GM23248 (cell line): ENCODE measurements at regions not wholly inside any gene's neighbourhood (a gene's known extent, or its start where the extent isn't known, plus 50 kb on each side); places are given as distances from the start of the nearest gene placed in this dataset.

Source experiments
- DNase-seq: peaks from one replicate; pipeline ENCODE4 v3.0.0-alpha.2; 2015
- H2AFZ ChIP-seq: fragments of 200-600 bp; sonication (generic); 2 replicates; pipeline ENCODE4 v1.6.1; 2016; ENCODE audit warnings: antibody characterized with exemption
- H3F3A ChIP-seq: fragments of 200-600 bp; sonication (generic); 2 replicates; pipeline ENCODE4 v1.6.1; 2016; ENCODE audit warnings: mild to moderate bottlenecking, antibody characterized with exemption, mixed run types; ENCODE audit not compliant: insufficient read depth
- H3K27ac ChIP-seq: fragments of 200-600 bp; sonication (generic); 2 replicates; pipeline ENCODE4 v1.5.1; 2016; ENCODE audit warnings: mild to moderate bottlenecking
- H3K27me3 ChIP-seq: fragments of 200-600 bp; sonication (generic); replicated peaks from 2 replicates; pipeline ENCODE4 v1.6.1; 2016; ENCODE audit warnings: mild to moderate bottlenecking; ENCODE audit not compliant: insufficient read depth
- H3K36me3 ChIP-seq: fragments of 200-600 bp; sonication (generic); 2 replicates; pipeline ENCODE4 v1.6.1; 2016; ENCODE audit warnings: low read depth, mild to moderate bottlenecking
- H3K4me1 ChIP-seq: fragments of 200-600 bp; sonication (generic); 2 replicates; pipeline ENCODE4 v1.6.1; 2016; ENCODE audit warnings: mild to moderate bottlenecking; ENCODE audit not compliant: insufficient read depth
- H3K4me2 ChIP-seq: fragments of 200-600 bp; sonication (generic); one replicate; pipeline ENCODE4 v1.6.1; 2016; ENCODE audit warnings: mild to moderate bottlenecking; ENCODE audit not compliant: unreplicated experiment
- H3K4me3 ChIP-seq: fragments of 200-600 bp; sonication (generic); 2 replicates; pipeline ENCODE4 v1.5.1; 2016; ENCODE audit warnings: mild to moderate bottlenecking
- H3K79me2 ChIP-seq: fragments of 200-600 bp; sonication (generic); 2 replicates; pipeline ENCODE4 v1.6.1; 2016; ENCODE audit warnings: mild to moderate bottlenecking; ENCODE audit not compliant: insufficient read depth
- H3K9ac ChIP-seq: fragments of 200-600 bp; sonication (generic); 2 replicates; pipeline ENCODE4 v1.6.1; 2016; ENCODE audit warnings: mild to moderate bottlenecking
- H3K9me2 ChIP-seq: fragments of 200-600 bp; sonication (generic); 2 replicates; pipeline ENCODE4 v1.6.1; 2016; ENCODE audit warnings: mixed run types, mild to moderate bottlenecking, moderate library complexity; ENCODE audit not compliant: insufficient read depth
- H3K9me3 ChIP-seq: fragments of 200-600 bp; sonication (generic); one replicate; pipeline ENCODE4 v1.6.1; 2017; ENCODE audit warnings: low read depth
- H4K20me1 ChIP-seq: fragments of 200-600 bp; sonication (generic); 2 replicates; pipeline ENCODE4 v1.6.0; 2016; ENCODE audit not compliant: insufficient read depth
- EZH2 ChIP-seq: fragments of 200-600 bp; sonication (generic); IDR thresholded peaks from 2 replicates; pipeline ENCODE4 v1.6.1; 2018; ENCODE audit warnings: antibody characterized with exemption, mild to moderate bottlenecking; ENCODE audit not compliant: insufficient read depth, poor library complexity, severe bottlenecking
- EZH2phosphoT487 ChIP-seq: fragments of 200-600 bp; sonication (generic); IDR thresholded peaks from 2 replicates; pipeline ENCODE4 v1.6.1; 2018; ENCODE audit warnings: antibody characterized with exemption, moderate library complexity, mild to moderate bottlenecking, low read depth; ENCODE audit not compliant: insufficient read depth
- WGBS, 2 experiments: methylation state at CpG; one replicate each; pipeline ENCODE4 v1.1.6; 2015 to 2017; ENCODE audit warnings: low lambda C conversion rate in 2 of 2, low coverage in 1 of 2; ENCODE audit errors: missing lambda C conversion rate in 2 of 2; 5-methylcytosine and 5-hydroxymethylcytosine counted together
- in situ Hi-C: fragments of 300-500 bp; cut with MboI; formaldehyde crosslinking; loops from 2 replicates; pipeline ENCODE4 v1.15.0; 2020

DNA sequence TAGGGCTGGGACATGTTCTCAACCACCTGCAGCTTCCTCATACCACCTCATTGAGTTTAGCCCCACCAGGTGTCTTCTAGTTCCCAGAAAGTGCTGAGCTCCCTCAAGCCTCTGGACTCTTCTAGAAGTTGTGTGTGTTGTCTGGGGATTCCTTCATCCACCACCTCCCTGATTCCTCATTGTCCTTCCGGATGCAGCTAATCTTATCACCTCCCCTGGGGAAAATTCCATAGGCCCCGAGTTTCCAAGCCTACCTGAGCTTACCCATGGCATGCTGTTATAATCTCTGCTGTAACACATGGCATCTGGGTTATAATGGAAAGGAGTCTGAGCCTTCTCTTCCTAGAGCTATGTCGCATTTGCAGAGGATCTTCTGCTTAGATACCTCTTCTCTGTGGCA lies 243.5 kb upstream of the SDK2 start:
- H3K4me1 ChIP-seq = no peaks in the 10 kb centered on the region
- no peak overlapping the region for H3K9ac ChIP-seq
- no peaks in the 10 kb centered on the region for H3K79me2 ChIP-seq
- no peaks in the 10 kb centered on the region for H3K9me2 ChIP-seq
- TF ChIP-seq EZH2 (no peak), EZH2phosphoT487 (no peak)
- H2AFZ ChIP-seq = no peak overlapping the region
- H3K27ac ChIP-seq = no peak overlapping the region
- 19% methylated on average over 3 of the region's 3 CpGs for WGBS, 2 experiments
- in situ Hi-C loops = no loop called here
- no peaks in the 10 kb centered on the region for H3F3A ChIP-seq
- H4K20me1 ChIP-seq = no peaks in the 10 kb centered on the region
- H3K4me3 ChIP-seq = no peak overlapping the region
- H3K36me3 ChIP-seq = no peaks in the 10 kb centered on the region
- H3K27me3 ChIP-seq = no peaks in the 10 kb centered on the region
- H3K9me3 ChIP-seq = no peaks in the 10 kb centered on the region
- no peak overlapping the region for H3K4me2 ChIP-seq
- DNase-seq = no peak

GRCh38 chr17:73888862-73889261 lies 244.6 kb upstream of the SDK2 start:
- Histone ChIP-seq H3K9me2 (no peaks in the 10 kb centered on the region), H3K4me3 (no peak overlapping the region), H3K9me3 (no peaks in the 10 kb centered on the region), H2AFZ (no peak overlapping the region), H4K20me1 (no peaks in the 10 kb centered on the region), H3K4me1 (no peaks in the 10 kb centered on the region), H3K27ac (no peak overlapping the region), H3K9ac (no peak overlapping the region), H3K4me2 (no peak overlapping the region), H3K36me3 (no peaks in the 10 kb centered on the region), H3K27me3 (no peaks in the 10 kb centered on the region), H3K79me2 (no peaks in the 10 kb centered on the region), H3F3A (no peaks in the 10 kb centered on the region)
- in situ Hi-C loops = no loop called here
- 3 to 4% methylated on average over 7 of the region's 7 CpGs for whole genome bisulfite sequencing, 2 experiments
- TF ChIP-seq EZH2phosphoT487 (no peak), EZH2 (no peak)
- DNase-seq = no peak

DNA sequence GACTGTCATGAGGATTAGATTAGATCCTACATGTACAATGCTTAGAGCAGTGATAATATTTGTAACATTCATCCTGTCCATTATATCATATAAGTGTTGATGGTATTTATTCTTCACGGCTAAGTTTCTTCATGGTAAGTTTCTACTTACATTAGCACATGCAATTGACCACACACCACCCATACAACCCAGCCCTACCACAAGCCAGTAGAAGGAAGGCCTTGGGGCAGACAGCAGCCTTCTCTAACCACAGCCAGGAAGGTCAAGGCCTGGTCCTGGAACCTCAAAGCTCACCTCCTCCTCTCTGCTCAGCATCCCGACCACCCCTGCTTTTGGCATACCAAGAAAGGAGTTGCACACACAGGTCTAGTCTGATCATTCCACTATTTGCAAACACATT lies 245.2 kb upstream of the SDK2 start:
- WGBS, 2 experiments = 27 to 33% methylated on average over 2 of the region's 2 CpGs
- H4K20me1 ChIP-seq = no peaks in the 10 kb centered on the region
- H3K79me2 ChIP-seq = no peaks in the 10 kb centered on the region
- H3K4me1 ChIP-seq = no peaks in the 10 kb centered on the region
- in situ Hi-C loops = no loop called here
- H3K9me2 ChIP-seq = no peaks in the 10 kb centered on the region
- DNase-seq = no peak
- no peaks in the 10 kb centered on the region for H3K36me3 ChIP-seq
- TF ChIP-seq EZH2phosphoT487 (no peak), EZH2 (no peak)
- no peak overlapping the region for H3K4me2 ChIP-seq
- H3K27ac ChIP-seq = no peak overlapping the region
- no peak overlapping the region for H3K4me3 ChIP-seq
- no peak overlapping the region for H3K9ac ChIP-seq
- H3K27me3 ChIP-seq = no peaks in the 10 kb centered on the region
- no peak overlapping the region for H2AFZ ChIP-seq
- no peaks in the 10 kb centered on the region for H3K9me3 ChIP-seq
- no peaks in the 10 kb centered on the region for H3F3A ChIP-seq

- in situ Hi-C loops = loop anchor here (10.0 kb wide), 1 partner anchor 56 kb away; no protein-coding TSS in a partner anchor
- H3K9me2 ChIP-seq = no peaks in the 10 kb centered on the region
- H3K9me3 ChIP-seq = no peaks in the 10 kb centered on the region
- peaks cover 2% of the 10 kb centered on the region; the same call in 1 of the 2 replicates for H3K27me3 ChIP-seq
- H3K79me2 ChIP-seq = no peaks in the 10 kb centered on the region
- 23 to 35% methylated on average over 8 of the region's 8 CpGs for WGBS, 2 experiments
- no peak overlapping the region for H3K27ac ChIP-seq
- TF ChIP-seq EZH2 (no peak), EZH2phosphoT487 (no peak)
- H3K9ac ChIP-seq = no peak overlapping the region
- no peaks in the 10 kb centered on the region for H4K20me1 ChIP-seq
- no peaks in the 10 kb centered on the region for H3K36me3 ChIP-seq
- H2AFZ ChIP-seq = no peak overlapping the region
- no peak overlapping the region for H3K4me3 ChIP-seq
- no peak for DNase-seq
- H3K4me1 ChIP-seq = no peaks in the 10 kb centered on the region
- no peaks in the 10 kb centered on the region for H3F3A ChIP-seq
- H3K4me2 ChIP-seq = no peak overlapping the region
These were observed 246.7 kb upstream of the SDK2 start for GRCh38 chr17:73890831-73891405.

DNA sequence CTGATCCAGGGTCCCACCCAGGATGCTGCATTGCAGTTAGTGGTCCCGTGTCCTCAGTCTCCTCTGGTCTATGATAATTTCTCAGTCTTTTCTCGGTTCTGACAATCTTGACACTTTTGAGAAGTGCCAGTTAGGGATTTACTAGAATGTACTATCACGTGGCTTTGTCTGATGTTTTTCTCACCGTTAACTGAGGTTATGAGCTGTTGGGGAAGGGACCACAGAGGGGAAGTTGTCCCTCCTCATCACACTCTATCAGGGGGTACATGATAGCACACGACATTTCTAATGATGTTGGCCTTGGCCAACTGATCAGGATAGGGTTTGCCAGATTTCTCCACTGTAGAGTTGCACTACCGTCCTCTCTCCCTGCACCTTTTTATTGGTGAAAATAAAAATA lies 250.9 kb upstream of the SDK2 start:
- Histone ChIP-seq H3K4me3 (no peak overlapping the region), H3K36me3 (no peaks in the 10 kb centered on the region), H4K20me1 (no peaks in the 10 kb centered on the region), H3K27ac (no peak overlapping the region), H3K9me2 (no peaks in the 10 kb centered on the region), H3F3A (no peaks in the 10 kb centered on the region), H3K4me2 (no peak overlapping the region), H3K9ac (no peak overlapping the region), H3K79me2 (no peaks in the 10 kb centered on the region), H3K4me1 (no peaks in the 10 kb centered on the region), H2AFZ (no peak overlapping the region), H3K27me3 (peaks cover 9% of the 10 kb centered on the region), H3K9me3 (no peaks in the 10 kb centered on the region)
- in situ Hi-C loops = loop anchor here (10.0 kb wide), 1 partner anchor 60 kb away; no protein-coding TSS in a partner anchor
- DNase-seq = no peak
- WGBS, 2 experiments = 27 to 29% methylated on average over 6 of the region's 6 CpGs
- TF ChIP-seq EZH2phosphoT487 (no peak), EZH2 (no peak)
